ENCODE measurements at regions not wholly inside any gene's neighbourhood (a gene's known extent, or its start where the extent isn't known, plus 50 kb on each side); places are given as distances from the start of the nearest gene placed in this dataset.

- Histone ChIP-seq H3K36me3 (no peaks in the 10 kb centered on the region), H3K27me3 (peaks cover 4% of the 10 kb centered on the region), H3K27ac (no peak overlapping the region), H3K4me3 (no peak overlapping the region), H3K9me3 (peaks cover 25% of the 10 kb centered on the region), H3K4me1 (no peaks in the 10 kb centered on the region)
- DNase-seq (ENCODE audit: low spot score in 2 of 2) = no peak
- no peak for TF ChIP-seq POLR2AphosphoS5 (IDR thresholded peaks at IDR 0.05)
- TF ChIP-seq CTCF (IDR thresholded peaks at IDR 0.05) = no peak
- TF ChIP-seq POLR2A (IDR thresholded peaks at IDR 0.05) = no peak
- no peak for TF ChIP-seq EP300 (IDR thresholded peaks at IDR 0.05)
- WGBS = 92% methylated on average over 2 of the region's 2 CpGs
Observed at GRCh38 chr12:113625499-113625898, 153.8 kb upstream of the LHX5 start.

GRCh38 chr12:113622410-113622809 is 150.7 kb upstream of the LHX5 start:
- Histone ChIP-seq H3K27ac (no peak overlapping the region), H3K27me3 (peaks cover 19% of the 10 kb centered on the region), H3K36me3 (no peaks in the 10 kb centered on the region), H3K4me1 (no peaks in the 10 kb centered on the region), H3K9me3 (peaks cover 10% of the 10 kb centered on the region), H3K4me3 (no peak overlapping the region)
- no peak for DNase-seq (ENCODE audit: low spot score in 2 of 2)
- WGBS = 61% methylated on average over 10 of the region's 10 CpGs
- TF ChIP-seq CTCF (IDR thresholded peaks at IDR 0.05) (no peak), EP300 (IDR thresholded peaks at IDR 0.05) (no peak), POLR2AphosphoS5 (IDR thresholded peaks at IDR 0.05) (no peak), POLR2A (IDR thresholded peaks at IDR 0.05) (no peak)

GRCh38 chr12:113620437-113620976 is 148.8 kb upstream of the LHX5 start:
- WGBS = 75% methylated on average over 6 of the region's 6 CpGs

GRCh38 chr12:113619202-113619601 is 147.5 kb upstream of the LHX5 start:
- Histone ChIP-seq H3K4me1 (no peaks in the 10 kb centered on the region), H3K27ac (no peak overlapping the region), H3K9me3 (no peaks in the 10 kb centered on the region), H3K27me3 (peaks cover 31% of the 10 kb centered on the region), H3K4me3 (no peak overlapping the region), H3K36me3 (no peaks in the 10 kb centered on the region)
- TF ChIP-seq EP300 (IDR thresholded peaks at IDR 0.05) (no peak), CTCF (IDR thresholded peaks at IDR 0.05) (no peak), POLR2A (IDR thresholded peaks at IDR 0.05) (no peak), POLR2AphosphoS5 (IDR thresholded peaks at IDR 0.05) (no peak)
- 48% methylated on average over 5 of the region's 5 CpGs for WGBS
- DNase-seq (ENCODE audit: low spot score in 2 of 2) = no peak

More at GRCh38 chr12:113620437-113620976, 148.8 kb upstream of the LHX5 start:
- no peak for DNase-seq (ENCODE audit: low spot score in 2 of 2)
- no peak for TF ChIP-seq EP300 (IDR thresholded peaks at IDR 0.05)
- no peak for TF ChIP-seq CTCF (IDR thresholded peaks at IDR 0.05)
- no peak for TF ChIP-seq POLR2AphosphoS5 (IDR thresholded peaks at IDR 0.05)
- TF ChIP-seq POLR2A (IDR thresholded peaks at IDR 0.05) = no peak
- no peaks in the 10 kb centered on the region for H3K4me1 ChIP-seq
- H3K27ac ChIP-seq = no peak overlapping the region
- H3K27me3 ChIP-seq = peaks cover 25% of the 10 kb centered on the region
- H3K4me3 ChIP-seq = no peak overlapping the region
- peaks cover 4% of the 10 kb centered on the region for H3K9me3 ChIP-seq
- H3K36me3 ChIP-seq = no peaks in the 10 kb centered on the region

GRCh38 chr12:113613414-113613813 is 141.7 kb upstream of the LHX5 start:
- Histone ChIP-seq H3K4me1 (no peaks in the 10 kb centered on the region), H3K4me3 (no peak overlapping the region), H3K9me3 (no peaks in the 10 kb centered on the region), H3K36me3 (no peaks in the 10 kb centered on the region), H3K27ac (no peak overlapping the region), H3K27me3 (peaks cover 74% of the 10 kb centered on the region)
- DNase-seq (ENCODE audit: low spot score in 2 of 2) = no peak
- 84% methylated on average over 2 of the region's 2 CpGs for WGBS
- TF ChIP-seq POLR2A (IDR thresholded peaks at IDR 0.05) = no peak
- no peak for TF ChIP-seq CTCF (IDR thresholded peaks at IDR 0.05)
- TF ChIP-seq EP300 (IDR thresholded peaks at IDR 0.05) = no peak
- no peak for TF ChIP-seq POLR2AphosphoS5 (IDR thresholded peaks at IDR 0.05)
